ENCODE measurements at regions not wholly inside any gene's neighbourhood (a gene's known extent, or its start where the extent isn't known, plus 50 kb on each side); places are given as distances from the start of the nearest gene placed in this dataset.

GRCh38 chr1:36709869-36710481 lies 227.3 kb upstream of the CSF3R start:
- Mint-ChIP-seq H3K4me1 (no peaks in the 10 kb centered on the region), H3K9me3 (no peaks in the 10 kb centered on the region), H3K27ac (no peak overlapping the region), H3K36me3 (no peaks in the 10 kb centered on the region), H3K27me3 (ENCODE audit: low read depth) (peaks cover 85% of the 10 kb centered on the region), H3K4me3 (no peak overlapping the region)
- no peak for DNase-seq (ENCODE audit: low spot score in 2 of 2, unreplicated experiment in 2 of 2)
- no peak for TF ChIP-seq CTCF (IDR thresholded peaks at IDR 0.05; ENCODE audit: unreplicated experiment)

- Mint-ChIP-seq H3K27ac (no peak overlapping the region), H3K9me3 (no peaks in the 10 kb centered on the region), H3K27me3 (ENCODE audit: low read depth) (peaks cover 83% of the 10 kb centered on the region), H3K4me3 (no peak overlapping the region), H3K36me3 (no peaks in the 10 kb centered on the region), H3K4me1 (peaks cover 2% of the 10 kb centered on the region)
- no peak for TF ChIP-seq CTCF (IDR thresholded peaks at IDR 0.05; ENCODE audit: unreplicated experiment)
- DNase-seq (ENCODE audit: low spot score in 2 of 2, unreplicated experiment in 2 of 2): no peak
These were observed 225.9 kb upstream of the CSF3R start for GRCh38 chr1:36708587-36708986.

- no peaks in the 10 kb centered on the region for H3K9me3 Mint-ChIP-seq
- no peak for TF ChIP-seq CTCF (IDR thresholded peaks at IDR 0.05; ENCODE audit: unreplicated experiment)
- no peak overlapping the region for H3K27ac Mint-ChIP-seq
- peaks cover 2% of the 10 kb centered on the region for H3K4me1 Mint-ChIP-seq
- H3K36me3 Mint-ChIP-seq: no peaks in the 10 kb centered on the region
- no peak for DNase-seq (ENCODE audit: low spot score in 2 of 2, unreplicated experiment in 2 of 2)
- peaks cover 86% of the 10 kb centered on the region for H3K27me3 Mint-ChIP-seq (ENCODE audit: low read depth)
- no peak overlapping the region for H3K4me3 Mint-ChIP-seq
These were observed 224.5 kb upstream of the CSF3R start for GRCh38 chr1:36707221-36707620.

GRCh38 chr1:36706416-36706815 lies 223.7 kb upstream of the CSF3R start:
- no peak for TF ChIP-seq CTCF (IDR thresholded peaks at IDR 0.05; ENCODE audit: unreplicated experiment)
- H3K27ac Mint-ChIP-seq: no peak overlapping the region
- H3K36me3 Mint-ChIP-seq: no peaks in the 10 kb centered on the region
- no peak overlapping the region for H3K4me3 Mint-ChIP-seq
- peaks cover 85% of the 10 kb centered on the region for H3K27me3 Mint-ChIP-seq (ENCODE audit: low read depth)
- peaks cover 2% of the 10 kb centered on the region for H3K4me1 Mint-ChIP-seq
- no peak for DNase-seq (ENCODE audit: low spot score in 2 of 2, unreplicated experiment in 2 of 2)
- no peaks in the 10 kb centered on the region for H3K9me3 Mint-ChIP-seq

GRCh38 chr1:36705629-36706028 lies 222.9 kb upstream of the CSF3R start:
- Mint-ChIP-seq H3K27me3 (ENCODE audit: low read depth) (peaks cover 84% of the 10 kb centered on the region), H3K27ac (no peak overlapping the region), H3K36me3 (no peaks in the 10 kb centered on the region), H3K4me3 (no peak overlapping the region), H3K9me3 (no peaks in the 10 kb centered on the region), H3K4me1 (peaks cover 2% of the 10 kb centered on the region)
- DNase-seq (ENCODE audit: low spot score in 2 of 2, unreplicated experiment in 2 of 2): no peak
- no peak for TF ChIP-seq CTCF (IDR thresholded peaks at IDR 0.05; ENCODE audit: unreplicated experiment)
